HS-27A (cell line): ENCODE measurements at regions not wholly inside any gene's neighbourhood (a gene's known extent, or its start where the extent isn't known, plus 50 kb on each side); places are given as distances from the start of the nearest gene placed in this dataset.
A peak's percentile ranks its signal among the peaks of the same experiment; 100 is the strongest.

Source experiments
- DNase-seq: peaks from one replicate; pipeline ENCODE4 v3.0.0-alpha.2; 2012; ENCODE audit warnings: low read depth, missing footprints

DNA sequence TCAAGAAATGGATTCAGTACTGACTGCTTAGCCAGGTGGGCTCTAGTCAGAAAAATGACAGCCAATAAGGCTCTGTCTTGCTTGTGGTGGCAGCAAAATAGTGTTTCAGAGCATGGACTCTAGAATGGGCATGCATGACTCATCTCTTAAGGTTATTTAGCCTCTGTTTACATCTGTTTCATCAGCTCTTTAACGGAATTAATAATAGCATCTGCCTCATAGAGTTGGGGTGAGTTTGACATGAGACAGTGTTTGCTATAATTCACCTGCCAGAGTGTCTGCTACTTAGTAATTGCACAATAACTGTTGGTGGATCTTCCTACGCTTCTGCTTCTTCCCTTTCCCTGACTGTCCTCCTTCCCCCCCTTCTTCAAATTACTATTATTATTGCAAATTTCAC lies 350.4 kb upstream of the SEMA6D start:
- no peak for DNase-seq

DNA sequence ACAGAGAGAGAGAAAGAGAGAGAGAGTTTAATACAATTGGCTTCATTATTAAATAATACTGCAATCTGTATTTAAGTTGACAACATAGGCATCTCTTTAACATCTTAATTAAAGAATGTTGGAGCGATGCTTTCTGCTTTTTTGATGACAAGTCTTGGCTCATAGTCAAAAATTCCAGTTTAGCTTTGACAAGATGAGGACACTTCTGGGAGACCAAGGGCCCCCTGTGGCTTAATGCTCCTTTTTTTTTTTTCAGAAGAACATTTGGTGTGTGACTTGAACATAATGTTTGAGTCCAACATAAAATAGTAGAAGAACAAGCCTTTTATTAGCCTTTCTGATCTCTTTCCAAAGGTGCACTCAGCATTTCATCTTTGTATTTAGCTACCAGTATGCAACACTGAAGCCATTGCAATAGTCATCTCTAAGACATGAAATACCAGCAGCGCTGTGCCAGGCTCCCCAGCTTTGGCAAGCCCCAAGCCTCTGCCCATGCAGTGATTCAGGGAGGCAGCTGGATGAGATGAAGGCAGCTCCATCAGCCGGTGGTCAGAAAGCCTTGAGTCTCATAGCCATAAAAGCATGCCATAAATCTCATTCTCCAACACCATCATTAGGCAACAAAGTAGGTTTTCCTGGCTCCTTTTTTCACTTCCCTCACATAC lies 349.4 kb upstream of the SEMA6D start:
- DNase-seq, result no peak

DNA sequence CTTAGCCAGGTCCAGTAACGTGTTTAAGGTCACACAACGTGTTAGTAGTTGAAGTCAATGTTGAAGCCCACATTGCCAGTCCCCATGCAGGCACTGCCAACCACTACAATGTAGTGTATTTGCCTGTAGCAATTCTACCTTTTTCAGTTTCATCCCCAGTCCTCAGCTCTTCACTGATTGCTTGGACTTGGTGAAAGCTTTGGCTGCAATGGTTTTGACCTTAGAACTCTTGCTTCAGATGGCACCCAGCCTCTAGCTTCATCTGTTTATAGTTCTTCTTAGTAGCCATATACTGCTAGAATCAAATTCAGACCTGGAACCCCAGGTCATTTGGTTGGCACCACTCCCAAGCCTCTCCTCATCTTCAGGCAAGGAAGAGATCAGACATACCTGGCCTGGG lies 345.4 kb upstream of the SEMA6D start:
- no peak for DNase-seq

DNA sequence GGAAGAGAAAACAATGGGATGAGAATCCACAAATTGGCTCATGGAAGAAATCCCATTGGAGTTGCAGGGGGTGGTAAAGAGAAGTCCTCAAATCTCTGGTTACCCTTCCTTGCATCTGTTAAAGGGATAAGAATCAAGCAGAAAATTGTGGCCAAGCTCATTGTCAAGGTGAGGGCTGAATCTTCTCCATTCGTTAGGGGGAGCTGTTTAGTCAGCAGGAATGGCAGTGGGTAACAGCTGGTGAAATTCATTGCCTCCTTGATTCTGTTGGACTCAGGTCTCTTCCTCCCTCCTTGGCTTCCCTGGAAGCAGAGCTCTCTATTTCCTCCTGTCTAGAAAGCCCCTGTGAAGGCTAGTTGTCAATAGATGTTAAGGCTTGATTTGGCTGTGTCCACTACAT lies 343.1 kb upstream of the SEMA6D start:
- peak; percentile 4 for DNase-seq

DNA sequence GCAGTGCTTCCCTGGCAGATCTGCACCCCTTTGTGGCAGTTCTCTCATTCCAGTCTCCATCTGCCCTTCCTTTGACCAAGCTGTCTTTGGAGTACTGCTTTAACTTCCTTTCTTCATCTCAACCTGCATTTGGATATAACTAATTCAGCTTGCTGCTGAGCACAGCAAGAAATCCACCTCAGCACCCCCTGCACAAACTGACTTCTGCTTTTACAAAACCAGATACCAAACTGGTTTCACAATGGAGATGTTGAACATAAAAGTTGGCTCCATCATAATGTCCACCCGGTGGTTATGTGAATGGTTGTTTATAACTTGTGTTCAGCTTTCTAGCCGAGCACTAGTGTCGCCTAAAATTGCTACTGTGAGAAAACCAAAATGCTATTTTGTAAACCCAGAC lies 341.1 kb upstream of the SEMA6D start:
- DNase-seq, result no peak

DNA sequence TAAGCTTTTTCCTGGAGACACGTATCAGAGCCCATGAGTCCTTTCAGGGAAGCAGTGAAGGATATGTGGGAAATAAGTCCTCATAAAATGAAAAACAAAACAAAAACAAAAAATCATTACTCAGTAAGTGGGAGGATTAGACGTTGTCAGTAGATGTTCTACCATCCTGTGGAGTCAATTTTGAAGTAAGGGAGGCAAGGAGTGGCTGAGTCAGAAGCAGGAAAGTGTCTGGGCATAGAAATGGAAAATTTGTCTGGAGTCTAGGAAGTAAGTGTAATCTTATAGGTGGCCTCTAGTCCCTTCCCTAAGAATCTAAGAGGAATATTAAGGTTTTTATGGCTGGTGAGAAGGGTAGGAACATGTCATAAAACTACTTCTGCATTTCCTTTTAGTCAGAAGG lies 339.8 kb upstream of the SEMA6D start:
- DNase-seq, result no peak

DNA sequence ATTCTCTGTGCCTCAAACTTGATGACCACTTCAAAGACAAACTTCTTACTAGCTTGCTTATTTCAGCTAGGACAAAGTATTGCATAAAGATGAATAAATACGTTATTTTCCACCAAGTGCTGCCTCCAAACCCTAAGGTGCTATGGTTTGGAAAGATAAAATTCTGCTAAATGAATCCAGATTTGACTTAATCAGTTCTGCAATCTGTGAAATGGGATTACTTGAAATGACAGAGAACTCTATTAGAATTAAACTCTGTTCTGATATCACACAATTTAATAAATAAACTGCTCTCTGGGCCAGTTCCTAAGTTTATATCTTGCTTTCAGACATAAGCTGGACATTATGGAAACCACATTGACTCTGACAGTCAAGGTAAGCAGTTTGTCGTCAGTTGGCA lies 338.8 kb upstream of the SEMA6D start:
- DNase-seq, result no peak

DNA sequence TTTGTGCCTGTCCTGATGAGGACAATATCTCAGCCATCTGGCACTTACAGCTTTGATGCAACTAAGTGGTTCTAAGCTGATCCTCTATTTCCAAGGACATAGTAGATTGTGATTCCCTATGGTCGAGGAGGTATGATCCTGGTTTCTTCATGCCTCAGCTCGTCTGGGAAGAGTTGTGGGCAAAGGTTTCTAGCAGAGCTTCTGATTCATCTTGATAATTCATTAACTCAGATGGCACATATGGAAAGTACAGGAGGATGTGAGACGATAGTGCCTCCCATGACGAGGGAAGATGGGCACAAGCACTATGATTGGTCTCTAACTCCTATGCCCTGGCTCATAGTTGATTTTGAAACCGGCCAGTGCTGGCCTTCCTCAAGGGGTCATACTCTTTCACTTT lies 334.2 kb upstream of the SEMA6D start:
- DNase-seq, result no peak

DNA sequence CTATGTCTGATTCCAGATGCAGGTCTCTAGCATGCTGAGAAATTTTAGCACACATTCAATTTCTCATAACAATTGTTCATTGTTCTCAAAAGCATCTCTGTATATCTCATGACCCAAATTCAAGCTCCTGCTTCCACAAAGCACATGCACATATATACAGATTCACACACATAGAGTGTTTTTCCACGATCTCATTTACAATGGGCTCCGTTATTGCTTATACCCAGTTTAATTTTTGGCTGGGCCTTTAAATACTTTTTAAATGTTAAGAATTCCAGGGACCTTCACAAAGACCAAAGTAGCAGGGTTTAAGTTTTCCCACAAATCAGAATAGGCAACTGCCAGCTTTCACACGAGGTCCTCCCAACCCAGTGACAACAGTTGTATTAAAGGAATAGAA lies 333.5 kb upstream of the SEMA6D start:
- no peak for DNase-seq

DNA sequence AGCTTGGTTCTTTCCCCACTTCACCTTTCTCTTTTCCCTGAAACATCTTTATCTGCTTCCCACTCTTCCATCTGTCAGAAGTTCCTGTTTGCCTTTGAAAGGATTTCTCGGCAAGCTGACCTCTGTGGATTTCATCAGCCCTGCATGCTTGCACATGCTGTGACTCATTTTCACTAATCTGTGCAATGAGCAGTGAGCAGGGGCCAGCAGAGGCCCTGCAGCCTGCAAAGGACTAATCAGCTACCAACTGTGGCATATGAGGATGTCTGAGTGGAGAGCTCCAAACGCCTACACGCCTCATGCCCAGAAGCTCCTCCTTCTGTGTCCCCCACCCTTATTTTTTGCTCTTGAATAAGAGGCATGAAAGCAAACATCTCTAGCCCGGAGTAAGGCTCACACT lies 333.0 kb upstream of the SEMA6D start:
- DNase-seq, result peak; percentile 64

DNA sequence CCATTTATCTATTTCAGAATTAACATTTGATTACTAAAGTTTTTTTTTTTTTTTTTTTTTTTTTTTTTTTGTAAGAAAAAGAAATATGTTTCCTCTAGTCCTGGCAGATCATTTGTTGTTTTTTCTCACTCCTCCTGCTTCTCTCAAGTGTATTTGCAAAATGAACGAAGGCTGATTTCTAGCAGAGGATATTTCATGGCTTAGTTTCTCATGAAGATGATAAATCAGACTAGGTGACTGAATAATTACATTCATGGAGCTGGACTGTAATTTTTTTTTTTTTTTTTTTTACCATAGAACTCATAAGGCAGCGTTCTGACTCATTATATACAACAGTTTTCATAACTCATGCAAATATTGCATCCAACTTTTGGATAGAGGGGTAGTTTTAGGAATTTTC lies 332.5 kb upstream of the SEMA6D start:
- peak; percentile 14 for DNase-seq

DNA sequence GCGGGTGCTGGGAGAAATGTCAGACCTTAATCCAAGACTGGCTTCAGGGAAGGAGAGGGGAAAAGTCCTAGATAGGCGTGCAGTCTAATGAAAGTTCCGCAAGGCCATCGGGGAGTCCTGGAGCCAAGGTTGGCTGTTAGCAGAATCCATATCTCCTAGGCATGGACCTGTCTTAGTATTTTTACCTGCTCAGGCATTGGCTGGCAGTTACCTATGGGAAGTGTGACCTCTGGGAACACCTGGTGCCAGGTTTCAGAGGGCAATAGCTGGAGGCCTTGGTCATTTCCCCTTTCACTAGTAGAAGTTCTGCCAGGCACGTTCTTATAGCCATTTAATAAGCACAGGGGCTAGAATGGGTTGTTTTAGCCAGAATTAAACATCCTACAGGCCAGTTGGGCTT lies 330.8 kb upstream of the SEMA6D start:
- no peak for DNase-seq

DNA sequence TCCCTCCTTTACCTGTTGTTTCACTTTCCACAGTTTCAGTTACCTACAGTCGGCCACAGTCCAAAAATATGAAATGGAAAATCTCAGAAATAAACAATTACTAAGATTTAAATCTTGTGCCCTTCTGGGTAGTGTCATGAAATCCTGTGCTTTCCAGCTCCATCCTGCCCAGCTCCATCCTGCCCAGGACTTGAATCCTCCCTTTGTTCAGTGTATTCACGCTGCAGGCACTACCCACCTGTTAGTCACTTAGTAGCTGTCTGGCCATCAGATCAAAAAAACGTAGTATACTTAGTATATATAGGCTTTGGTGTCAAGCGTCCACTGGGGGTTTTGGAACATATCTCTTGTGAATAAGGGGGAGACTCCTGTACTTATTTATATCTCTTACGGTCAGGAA lies 329.0 kb upstream of the SEMA6D start:
- DNase-seq, result no peak

DNA sequence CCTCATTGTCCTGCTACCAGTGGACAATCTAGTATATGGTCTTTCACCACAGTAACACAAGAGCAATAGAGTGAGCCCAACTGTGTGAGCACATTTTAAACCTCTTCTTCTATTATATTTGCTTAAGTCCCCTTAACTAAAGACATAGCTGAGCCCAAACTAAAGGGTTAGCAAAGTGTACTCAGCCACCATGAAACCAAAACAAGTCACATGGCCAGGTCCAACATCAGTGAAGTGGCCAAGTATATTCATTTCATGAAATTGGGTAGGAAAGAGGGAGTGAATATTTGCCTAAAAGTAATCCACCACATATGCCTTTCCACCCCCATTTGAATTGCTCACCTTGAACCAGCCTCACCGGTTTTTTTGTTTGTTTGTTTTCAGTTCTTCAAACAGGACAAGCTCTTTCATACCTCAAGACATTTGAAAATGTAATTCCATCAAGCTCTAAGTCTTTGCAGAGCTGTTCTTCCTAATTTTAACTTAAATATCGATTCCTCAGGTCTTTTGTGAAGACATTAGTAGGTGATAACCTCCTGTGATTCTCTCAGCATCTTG lies 327.0 kb upstream of the SEMA6D start:
- DNase-seq, result no peak

DNA sequence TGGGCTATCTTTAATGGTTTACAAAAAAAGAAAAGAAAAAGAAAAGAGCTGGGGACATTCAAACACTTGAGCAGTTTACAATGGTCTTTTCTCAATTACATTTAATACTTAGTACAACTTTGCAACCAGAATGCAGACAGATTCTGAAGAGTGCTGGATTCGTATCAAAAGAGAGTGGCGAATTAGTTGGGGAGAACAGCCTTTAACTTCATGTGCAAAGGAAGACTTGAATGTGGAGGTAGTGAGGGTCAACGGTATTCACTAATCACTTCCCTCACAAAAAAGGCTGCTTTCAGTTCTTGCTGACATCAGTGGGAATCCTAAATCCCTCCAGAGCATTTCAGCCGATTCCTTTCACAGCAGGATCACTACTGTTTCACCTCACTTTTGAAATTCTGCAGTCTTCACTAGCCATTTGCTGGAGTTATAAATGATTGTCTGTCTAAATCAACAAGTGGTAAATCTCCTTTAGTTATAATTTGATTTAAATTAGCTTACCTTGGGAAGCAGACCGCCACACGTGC lies 323.0 kb upstream of the SEMA6D start:
- DNase-seq, result no peak

DNA sequence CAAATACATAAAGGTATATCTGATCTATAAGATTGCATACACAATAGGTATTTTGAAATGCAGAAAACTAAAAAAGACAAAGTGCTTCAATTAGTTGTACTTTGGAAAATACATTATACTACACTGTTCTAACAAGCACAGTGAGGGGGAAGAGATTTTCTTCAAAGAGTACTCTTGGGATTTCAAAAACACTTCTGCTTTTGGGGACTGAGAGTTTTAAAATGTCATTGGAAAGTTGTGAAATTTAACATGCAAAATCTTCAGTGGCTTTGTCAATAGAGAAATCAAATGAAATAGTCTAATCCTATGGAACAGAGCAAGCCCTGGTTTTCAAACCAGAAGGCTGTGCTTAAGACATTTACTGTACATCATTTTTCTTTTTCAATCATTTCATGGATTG lies 322.2 kb upstream of the SEMA6D start:
- DNase-seq, result no peak

DNA sequence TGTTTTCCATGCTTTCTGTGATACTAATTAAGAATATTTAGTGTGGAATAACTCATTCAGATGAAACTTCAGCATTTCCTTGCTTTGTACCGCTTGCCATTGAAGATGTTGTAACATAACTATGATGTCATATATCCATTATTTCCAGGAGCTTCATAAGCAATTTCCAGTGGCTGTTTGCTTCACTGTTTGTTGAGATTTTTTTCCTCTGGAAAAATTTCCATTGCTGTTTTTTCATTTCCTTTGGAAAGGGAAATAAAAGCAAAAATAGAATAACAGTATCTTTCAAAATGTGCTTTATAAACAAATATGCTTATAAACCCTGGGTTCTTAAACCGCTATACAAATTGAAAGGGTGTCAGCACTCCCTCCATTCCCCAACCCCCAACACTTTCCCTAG lies 319.6 kb upstream of the SEMA6D start:
- DNase-seq, result no peak

DNA sequence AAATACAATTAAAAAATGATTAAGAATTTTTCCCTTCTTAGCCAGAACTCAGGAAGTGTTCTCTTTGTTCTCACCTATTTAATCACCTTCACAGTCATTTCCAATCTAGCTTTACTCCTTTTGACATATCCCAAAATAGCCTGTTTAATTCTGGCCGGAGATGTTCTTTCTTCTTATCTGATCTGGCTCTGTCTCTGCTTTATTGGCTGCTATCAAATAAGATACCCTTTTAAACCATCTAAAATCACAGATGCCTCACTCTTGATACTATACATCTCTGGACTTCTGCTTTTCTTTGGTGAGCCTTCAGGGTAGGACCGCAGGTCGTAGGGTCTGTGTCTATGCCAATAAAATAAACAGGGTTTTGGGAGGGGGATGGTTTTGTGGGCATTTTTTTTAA lies 319.2 kb upstream of the SEMA6D start:
- DNase-seq, result no peak

DNA sequence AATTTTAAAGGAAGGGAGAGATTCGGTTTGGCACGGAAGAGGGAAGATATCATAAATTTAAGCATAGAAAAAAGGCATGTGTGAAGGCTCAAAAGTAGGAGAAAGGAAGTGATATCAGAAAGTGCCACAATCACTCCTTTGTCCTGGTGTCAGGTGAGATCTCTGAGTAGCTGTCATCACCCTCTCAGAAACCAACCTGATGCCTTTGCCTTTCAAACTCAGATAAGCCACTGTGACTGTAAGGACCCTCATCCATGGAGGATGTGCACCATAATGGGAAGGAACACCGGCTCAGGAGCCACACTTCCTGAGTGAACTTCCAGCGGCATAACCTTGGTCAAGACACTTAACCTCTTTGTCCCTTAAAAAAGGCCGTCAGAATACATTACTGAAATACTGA lies 318.7 kb upstream of the SEMA6D start:
- no peak for DNase-seq

DNA sequence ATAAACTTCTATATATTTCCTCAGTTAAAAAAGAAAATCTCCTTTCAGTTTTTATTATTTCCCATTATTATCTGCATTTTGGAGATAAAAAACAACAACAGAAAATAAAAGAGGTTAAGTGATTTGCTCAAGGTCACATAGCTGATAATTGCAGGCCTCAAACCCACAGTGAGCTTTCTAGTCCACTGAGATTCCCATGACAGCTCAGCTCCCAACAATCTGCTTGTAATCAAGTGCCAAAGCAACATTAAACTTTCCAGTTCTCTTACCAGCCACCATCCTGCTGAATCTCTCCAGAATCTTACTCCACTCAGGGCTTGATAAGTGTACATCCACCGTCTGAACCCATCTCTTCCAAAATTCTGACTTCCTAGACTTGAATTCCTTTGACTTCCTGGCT lies 318.2 kb upstream of the SEMA6D start:
- DNase-seq, result no peak

DNA sequence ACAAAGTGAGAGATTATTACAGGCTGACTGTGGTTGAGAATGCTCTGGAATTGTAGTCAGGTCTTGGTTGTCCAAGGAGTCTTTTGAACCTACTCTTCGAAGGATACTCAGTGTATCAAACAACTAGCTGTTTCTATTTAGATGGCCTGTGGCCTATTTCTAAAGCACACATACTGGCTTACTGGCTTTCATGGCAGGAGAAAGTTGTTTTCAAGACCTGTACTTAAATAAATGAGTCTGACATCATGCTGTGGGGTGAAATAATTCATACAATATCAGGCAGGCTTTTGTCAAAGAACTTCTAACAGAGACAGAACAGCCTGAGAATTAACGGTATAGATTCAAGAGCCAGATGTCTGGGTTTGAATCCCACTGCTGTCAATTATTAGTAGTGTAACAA lies 316.7 kb upstream of the SEMA6D start:
- no peak for DNase-seq

DNA sequence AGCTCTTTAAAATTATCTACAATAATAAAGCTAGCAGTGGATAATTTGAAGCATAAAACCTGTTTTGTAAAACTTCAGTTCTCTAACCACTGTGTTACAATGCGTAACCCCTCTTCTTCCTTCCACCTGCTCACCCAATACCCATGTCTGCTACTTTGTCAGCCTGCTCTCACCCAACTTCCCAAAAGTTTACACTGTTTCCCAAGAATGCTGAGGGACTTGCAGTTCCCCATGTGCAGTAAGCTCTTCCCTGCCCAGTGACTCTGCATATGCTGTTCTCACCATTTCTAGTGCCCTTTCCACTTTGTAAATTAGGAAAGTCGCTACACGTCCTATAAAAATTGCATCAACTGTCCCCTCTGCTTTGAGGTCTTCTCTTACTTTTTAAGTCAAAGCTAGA lies 315.9 kb upstream of the SEMA6D start:
- no peak for DNase-seq

DNA sequence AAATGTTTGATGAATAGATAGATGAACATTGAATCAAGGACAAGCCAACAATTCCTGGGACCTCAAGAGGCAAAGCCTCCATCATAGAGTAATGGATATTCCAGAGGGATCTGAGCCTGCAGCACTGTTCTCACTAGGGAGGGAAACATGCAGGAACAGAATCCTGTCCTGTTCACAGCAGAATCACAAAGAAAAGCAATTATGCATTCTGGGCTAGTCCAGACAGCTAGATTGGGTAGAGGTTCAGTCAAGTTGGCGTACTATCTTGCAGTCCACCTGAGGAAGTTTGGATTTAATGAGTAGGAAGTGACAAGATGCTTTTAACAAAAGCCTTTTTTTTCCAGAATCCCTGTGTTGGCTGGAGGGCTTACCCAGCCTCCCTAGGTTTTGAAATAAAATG lies 314.5 kb upstream of the SEMA6D start:
- no peak for DNase-seq

DNA sequence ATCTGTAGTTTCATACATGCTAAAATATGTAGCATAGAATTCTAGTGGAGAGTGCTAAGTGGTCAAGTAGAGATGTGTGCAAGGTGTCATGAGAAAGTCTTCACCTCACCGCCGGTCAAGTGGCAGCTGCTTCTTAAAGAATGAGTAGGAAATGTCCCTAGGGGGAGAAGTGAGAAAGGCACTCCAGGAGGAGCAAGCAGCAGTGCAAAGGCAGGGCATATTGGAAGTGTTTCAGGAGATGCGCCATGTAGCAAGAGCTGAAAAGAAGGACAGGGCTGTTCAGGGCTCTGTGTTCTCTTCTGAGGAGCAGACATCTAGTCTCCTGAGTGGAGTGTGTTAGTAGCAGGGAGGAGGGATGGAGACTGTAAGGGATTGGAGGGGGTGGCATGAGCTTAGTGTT lies 312.4 kb upstream of the SEMA6D start:
- DNase-seq, result no peak
